B cell (primary cell): ENCODE measurements at regions not wholly inside any gene's neighbourhood (a gene's known extent, or its start where the extent isn't known, plus 50 kb on each side); places are given as distances from the start of the nearest gene placed in this dataset.
"Not testable (repeated sequence)": the region's sequence is repeated elsewhere in the genome, so short reads cannot be mapped to it uniquely, and the experiment has no call there.

Source experiments
- ATAC-seq: fragments of 200-7000 bp; cut with Tn5 transposase; one replicate; pipeline ENCODE4 v1.10.0; 2021; ENCODE audit warnings: low read depth, mild to moderate bottlenecking, moderate number of reproducible peaks, moderate library complexity
- CTCF ChIA-PET: fragments of 350-600 bp; sonication (Branson Sonifier 250); formaldehyde crosslinking; loops from one replicate; lab custom pipeline; 2021; ENCODE audit warnings: antibody characterized with exemption, inconsistent platforms; lab: Charles Lee
- POLR2A ChIA-PET: fragments of 350-600 bp; sonication (Branson Sonifier 250); formaldehyde crosslinking; loops from one replicate; lab custom pipeline; 2021; ENCODE audit warnings: antibody characterized with exemption; lab: Charles Lee
- DNase-seq: peaks from one replicate; pipeline ENCODE4 v3.0.0; 2013
- H2AFZ ChIP-seq: 2 replicates; pipeline ENCODE4 v1.6.1; 2012; ENCODE audit warnings: mild to moderate bottlenecking, low read depth, low read length; ENCODE audit not compliant: insufficient read depth, poor library complexity, severe bottlenecking
- H3K27ac ChIP-seq, 2 donors: 1 replicate in 1 of 2; 2 replicates in 1 of 2; pipeline ENCODE4 v1.5.1; 2012 to 2013; ENCODE audit warnings: low read length in 2 of 2, mild to moderate bottlenecking in 2 of 2, moderate library complexity in 1 of 2
- H3K27me3 ChIP-seq, 4 experiments: fragments of 200-600 bp in 1 of 4; sonication (generic) in 1 of 4; replicated peaks in 1 of 4; 1 replicate in 2 of 4; 2 replicates in 2 of 4; pipeline versions ENCODE4 v1.6.1 to v1.7.0; 2013 to 2016; ENCODE audit warnings: low read length in 3 of 4, mild to moderate bottlenecking in 2 of 4, mixed read lengths in 1 of 4, moderate library complexity in 1 of 4; ENCODE audit not compliant: insufficient read depth in 4 of 4, control insufficient read depth in 3 of 4; ENCODE audit errors: control extremely low read depth in 1 of 4
- H3K36me3 ChIP-seq, 2 experiments: replicated peaks in 1 of 2; 1 replicate in 1 of 2; 2 replicates in 1 of 2; pipeline versions ENCODE4 v1.6.1 to v1.7.1; 2013; ENCODE audit warnings: low read length in 1 of 2; ENCODE audit not compliant: insufficient read depth in 2 of 2, control insufficient read depth in 1 of 2; ENCODE audit errors: control extremely low read depth in 1 of 2, extremely low read depth in 1 of 2
- H3K4me1 ChIP-seq, 2 donors: fragments of 200-600 bp in 1 of 2; sonication (generic) in 1 of 2; 1 replicate in 1 of 2; 2 replicates in 1 of 2; pipeline versions ENCODE4 v1.5.1 to v1.6.1; 2013 to 2017; ENCODE audit warnings: low read length in 2 of 2; ENCODE audit not compliant: control insufficient read depth in 2 of 2, insufficient read depth in 2 of 2
- H3K4me2 ChIP-seq: replicated peaks from 2 replicates; pipeline ENCODE3; 2012; ENCODE audit warnings: mild to moderate bottlenecking, low read depth, low read length; ENCODE audit not compliant: poor library complexity, severe bottlenecking
- H3K4me3 ChIP-seq, 5 experiments: fragments of 200-600 bp in 1 of 5; sonication (generic) in 1 of 5; 1 replicate in 3 of 5; 2 replicates in 2 of 5; pipeline versions ENCODE4 v1.5.1 to v1.7.0; 2011 to 2016; ENCODE audit warnings: low read length in 4 of 5, mild to moderate bottlenecking in 4 of 5, low read depth in 2 of 5, control low read depth in 1 of 5, moderate library complexity in 1 of 5; ENCODE audit not compliant: insufficient read depth in 1 of 5; ENCODE audit errors: control extremely low read depth in 1 of 5, extremely low read depth in 1 of 5
- H3K79me2 ChIP-seq: fragments of 200-600 bp; sonication (generic); one replicate; pipeline ENCODE4 v1.6.0; 2016; ENCODE audit warnings: low read length; ENCODE audit not compliant: control insufficient read depth, insufficient read depth
- H3K9ac ChIP-seq: fragments of 200-600 bp; sonication (generic); 2 replicates; pipeline ENCODE4 v1.6.1; 2017; ENCODE audit warnings: mild to moderate bottlenecking, low read length, moderate library complexity
- H3K9me3 ChIP-seq, 3 donors: one replicate each; pipeline versions ENCODE4 v1.6.1 to v1.7.1; 2013; ENCODE audit warnings: low read length in 2 of 3; ENCODE audit not compliant: control insufficient read depth in 2 of 3, insufficient read depth in 1 of 3; ENCODE audit errors: control extremely low read depth in 1 of 3
- H4K20me1 ChIP-seq: 2 replicates; pipeline ENCODE4 v1.6.0; 2012; ENCODE audit warnings: mild to moderate bottlenecking, low read length; ENCODE audit not compliant: insufficient read depth, control insufficient read depth, poor library complexity, severe bottlenecking
- H3K27ac Mint-ChIP-seq: one replicate; pipeline ENCODE4 v1.8.0; 2021; ENCODE audit warnings: mixed read lengths
- H3K27me3 Mint-ChIP-seq: one replicate; pipeline ENCODE4 v1.8.0; 2021; ENCODE audit warnings: mixed read lengths
- H3K4me1 Mint-ChIP-seq: one replicate; pipeline ENCODE4 v1.8.0; 2021; ENCODE audit warnings: mixed read lengths
- H3K4me3 Mint-ChIP-seq: one replicate; pipeline ENCODE4 v1.8.0; 2021; ENCODE audit warnings: mixed read lengths
- H3K9me3 Mint-ChIP-seq: one replicate; pipeline ENCODE4 v1.8.0; 2022; ENCODE audit warnings: mixed read lengths; ENCODE audit not compliant: insufficient read depth
- CTCF ChIP-seq: fragments of 200-600 bp; IDR thresholded peaks from one replicate; pipeline ENCODE4 v1.8.0; 2022; ENCODE audit warnings: antibody characterized with exemption, mild to moderate bottlenecking
- EZH2 ChIP-seq: IDR thresholded peaks from 2 replicates; pipeline ENCODE4 v1.6.1; 2012; ENCODE audit warnings: borderline replicate concordance, low read depth, mild to moderate bottlenecking, moderate library complexity, low read length; ENCODE audit not compliant: insufficient read depth, poor library complexity, severe bottlenecking
- WGBS: methylation state at CpG from one replicate; pipeline ENCODE4 v1.1.5; 2013; ENCODE audit warnings: missing lambda C conversion rate; ENCODE audit not compliant: insufficient coverage; 5-methylcytosine and 5-hydroxymethylcytosine counted together
- intact Hi-C: fragments of 100-400 bp; cut with micrococcal nuclease; formaldehyde crosslinking; loops from one replicate; pipeline ENCODE4 v1.10.0; 2022

GRCh38 chr4:91729851-91730250, 573.9 kb upstream of the GRID2 start:
- 100% methylated on average over 1 of the region's 2 CpGs for WGBS
- H3K4me1 Mint-ChIP-seq = no peaks in the 10 kb centered on the region
- Histone ChIP-seq H3K36me3 (no peaks in the 10 kb centered on the region), H3K27me3 (no peaks in the 10 kb centered on the region), H3K4me2 (no peak overlapping the region), H3K9me3 (peaks cover 0 to 2% (median 0%) of the 10 kb centered on the region in 3 donors), H3K27ac (no peak overlapping the region), H3K4me3 (no peak overlapping the region), H3K4me1 (no peaks in the 10 kb centered on the region), H3K9ac (no peak overlapping the region), H4K20me1 (no peaks in the 10 kb centered on the region), H3K79me2 (no peaks in the 10 kb centered on the region), H2AFZ (no peak overlapping the region)
- TF ChIP-seq CTCF (no peak), EZH2 (no peak)
- H3K9me3 Mint-ChIP-seq = no peaks in the 10 kb centered on the region
- ATAC-seq = no peak
- intact Hi-C loops = no loop called here
- H3K4me3 Mint-ChIP-seq = no peak overlapping the region
- ChIA-PET POLR2A (no interaction called here), CTCF (no interaction called here)
- no peak for DNase-seq
- no peaks in the 10 kb centered on the region for H3K27me3 Mint-ChIP-seq
- no peak overlapping the region for H3K27ac Mint-ChIP-seq

- intact Hi-C loops = no loop called here
- ChIA-PET POLR2A (no interaction called here), CTCF (no interaction called here)
- no peak overlapping the region for H3K27ac ChIP-seq
- peaks cover 2% of the 10 kb centered on the region for H3K9me3 Mint-ChIP-seq
- DNase-seq (no peak), ATAC-seq (no peak)
- TF ChIP-seq EZH2 = no peak
- no peak for TF ChIP-seq CTCF
- H3K36me3 ChIP-seq = no peaks in the 10 kb centered on the region
- no peak overlapping the region for H3K4me2 ChIP-seq
- no peaks in the 10 kb centered on the region for H4K20me1 ChIP-seq
- H3K27ac Mint-ChIP-seq = no peak overlapping the region
- no peaks in the 10 kb centered on the region for H3K4me1 ChIP-seq
- WGBS = no CpG with 5 or more reads among the region's 1 CpG
- no peaks in the 10 kb centered on the region for H3K4me1 Mint-ChIP-seq
- H3K27me3 ChIP-seq = no peaks in the 10 kb centered on the region
- H3K4me3 Mint-ChIP-seq = no peak overlapping the region
- H3K4me3 ChIP-seq = no peak overlapping the region
- no peak overlapping the region for H2AFZ ChIP-seq
- H3K9ac ChIP-seq = no peak overlapping the region
- peaks cover 0 to 2% (median 0%) of the 10 kb centered on the region in 3 donors for H3K9me3 ChIP-seq
- no peaks in the 10 kb centered on the region for H3K79me2 ChIP-seq
- no peaks in the 10 kb centered on the region for H3K27me3 Mint-ChIP-seq
Observed at GRCh38 chr4:91734682-91735081, 569.1 kb upstream of the GRID2 start.

GRCh38 chr4:91738831-91739230, 564.9 kb upstream of the GRID2 start:
- H3K27ac Mint-ChIP-seq, DNase-seq, ATAC-seq, H3K9ac ChIP-seq, H3K9me3 Mint-ChIP-seq, H3K79me2 ChIP-seq, H3K27me3 Mint-ChIP-seq, H3K4me1 Mint-ChIP-seq, H3K27ac ChIP-seq, H3K4me1 ChIP-seq, intact Hi-C loops, H2AFZ ChIP-seq, H4K20me1 ChIP-seq, H3K4me3 Mint-ChIP-seq, H3K27me3 ChIP-seq, H3K4me2 ChIP-seq, H3K9me3 ChIP-seq, H3K4me3 ChIP-seq, POLR2A ChIA-PET, CTCF ChIA-PET, H3K36me3 ChIP-seq: not testable (repeated sequence)
